ENCODE measurements at regions not wholly inside any gene's neighbourhood (a gene's known extent, or its start where the extent isn't known, plus 50 kb on each side); places are given as distances from the start of the nearest gene placed in this dataset.
"Not testable (repeated sequence)": the region's sequence is repeated elsewhere in the genome, so short reads cannot be mapped to it uniquely, and the experiment has no call there.

DNA sequence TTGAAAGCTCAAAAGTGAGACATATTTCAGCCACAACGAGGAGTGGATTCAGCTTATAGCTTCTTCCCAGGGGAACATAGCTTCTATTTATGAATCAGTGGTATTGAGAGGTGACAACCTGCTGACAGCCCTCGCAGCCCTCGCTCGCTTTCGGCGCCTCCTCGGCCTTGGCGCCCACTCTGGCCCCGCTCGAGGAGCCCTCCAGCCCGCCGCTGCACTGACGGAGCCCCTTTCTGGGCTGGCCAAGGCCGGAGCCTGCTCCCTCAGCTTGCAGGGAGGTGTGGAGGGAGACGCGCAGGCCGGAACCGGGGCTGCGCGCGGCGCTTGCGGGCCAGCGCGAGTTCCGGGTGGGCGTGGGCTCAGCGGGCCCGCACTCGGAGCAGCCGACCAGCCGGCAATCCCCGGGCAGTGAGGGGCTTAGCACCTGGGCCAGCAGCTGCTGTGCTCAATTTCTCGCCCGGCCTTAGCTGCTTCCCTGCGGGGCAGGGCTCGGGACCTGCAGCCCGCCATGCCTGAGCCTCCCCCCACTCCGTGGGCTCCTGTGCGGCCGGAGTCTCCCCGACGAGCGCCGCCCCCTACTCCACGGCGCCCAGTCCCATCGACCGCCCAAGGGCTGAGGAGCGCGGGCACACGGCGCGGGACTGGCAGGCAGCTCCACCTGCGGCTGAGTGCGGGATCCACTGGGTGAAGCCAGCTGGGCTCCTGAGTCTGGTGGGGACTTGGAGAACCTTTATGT, 207.9 kb upstream of the RFX3 start:
- TF ChIP-seq POLR2AphosphoS5 (IDR thresholded peaks at IDR 0.05; ENCODE audit: low read depth, low read length); POLR2A (IDR thresholded peaks at IDR 0.05; ENCODE audit: low read depth, low read length); TAF1 (IDR thresholded peaks at IDR 0.05; ENCODE audit: borderline replicate concordance, low read depth, low read length): not testable (repeated sequence)
